Cerebellar cortex (tissue), 1 donor: ENCODE measurements at regions not wholly inside any gene's neighbourhood (a gene's known extent, or its start where the extent isn't known, plus 50 kb on each side); places are given as distances from the start of the nearest gene placed in this dataset.
"Not testable (repeated sequence)": the region's sequence is repeated elsewhere in the genome, so short reads cannot be mapped to it uniquely, and the experiment has no call there.

Source experiments
- DNase-seq: peaks from one replicate; pipeline ENCODE4 v3.0.0-alpha.2; 2015; ENCODE audit warnings: low spot score

DNA sequence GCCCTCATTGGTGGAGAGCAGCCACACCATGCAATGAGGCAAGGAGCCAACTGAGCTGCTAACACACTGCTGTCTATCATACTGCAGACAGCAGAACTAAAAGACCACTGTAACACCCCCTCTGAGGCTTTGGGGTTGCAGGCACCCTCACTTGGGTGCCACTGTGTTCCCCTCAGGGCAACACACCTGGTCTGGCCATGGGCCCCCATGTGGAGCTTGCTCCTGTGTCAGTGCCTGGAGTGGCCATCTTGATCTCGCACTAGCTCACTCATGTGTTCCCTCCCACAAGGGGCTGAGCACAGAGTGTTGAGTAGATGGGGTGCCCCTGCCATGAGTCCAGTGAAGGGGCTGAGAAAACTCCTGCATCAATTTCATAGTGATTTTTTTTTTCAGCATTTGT is 532.4 kb upstream of the FTMT start:
- no peak for DNase-seq

DNA sequence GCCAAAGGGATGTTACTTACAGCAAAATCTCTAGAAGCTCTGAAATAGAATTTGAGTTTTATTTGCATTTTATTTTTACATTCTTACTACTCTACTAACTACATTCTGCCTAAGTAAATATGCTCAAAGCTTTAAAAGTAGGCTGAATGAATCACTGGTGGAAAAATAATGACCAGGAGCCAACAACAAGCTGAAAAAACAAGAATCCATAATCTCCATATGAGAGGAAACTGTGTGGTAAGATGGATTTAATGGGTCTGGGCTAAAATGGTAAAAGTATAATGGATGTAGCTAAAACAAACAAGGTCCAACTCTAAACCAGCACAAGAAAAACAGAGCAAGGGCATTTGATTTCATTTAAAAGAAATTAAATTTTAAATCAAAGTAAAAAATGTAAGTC is 525.8 kb upstream of the FTMT start:
- DNase-seq, result no peak

DNA sequence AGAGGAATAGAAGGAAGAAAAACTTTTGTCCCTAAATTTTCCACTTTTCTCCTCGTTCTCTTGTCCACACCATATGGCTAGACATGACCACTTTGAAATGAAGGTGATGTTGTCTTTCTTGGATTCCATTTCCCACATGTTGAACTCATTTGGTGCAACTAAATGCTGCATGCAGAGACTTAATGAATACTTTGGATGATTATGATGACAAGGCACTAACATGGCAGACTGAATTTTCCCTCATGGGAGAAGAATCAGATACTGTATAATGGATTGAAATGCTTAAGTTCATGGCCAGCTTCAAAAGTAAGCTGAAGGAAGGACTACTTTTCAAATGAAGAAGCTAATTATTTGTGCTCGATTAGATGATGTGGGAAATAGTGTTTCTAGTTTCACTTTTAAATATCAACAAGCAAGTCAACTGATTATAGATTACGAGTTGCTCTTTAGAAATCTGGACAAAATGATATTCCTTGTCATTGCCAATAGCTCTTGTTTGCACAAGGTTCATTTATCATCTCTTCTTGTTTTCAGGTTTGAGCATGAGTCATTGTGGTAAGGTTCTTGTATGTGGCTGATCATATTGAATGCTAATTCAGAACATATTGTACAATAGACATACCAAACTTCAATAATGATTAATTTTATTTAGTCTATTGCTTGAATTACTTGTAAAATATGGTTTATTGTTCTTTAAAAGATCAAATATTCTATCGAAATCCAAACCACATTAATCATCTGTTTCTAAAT is 501.3 kb upstream of the FTMT start:
- no peak for DNase-seq

DNA sequence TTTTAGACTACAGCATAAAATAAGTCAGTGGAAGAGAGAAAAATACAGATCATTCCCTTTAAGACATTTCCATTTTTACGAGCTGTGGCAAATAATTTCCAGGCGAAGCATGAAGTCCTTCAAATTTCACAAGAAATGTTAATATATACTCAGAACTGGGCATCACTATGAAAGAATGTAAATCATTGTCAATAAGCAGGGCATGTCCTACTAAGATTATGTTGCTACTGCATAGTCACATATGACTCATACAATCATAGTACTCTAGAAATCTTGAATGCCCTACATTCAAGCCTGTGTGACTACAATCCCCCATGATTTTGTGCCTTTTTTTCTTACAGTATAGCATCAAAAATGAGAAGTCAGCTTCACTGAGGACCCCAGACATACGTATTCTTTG is 485.2 kb upstream of the FTMT start:
- no peak for DNase-seq

DNA sequence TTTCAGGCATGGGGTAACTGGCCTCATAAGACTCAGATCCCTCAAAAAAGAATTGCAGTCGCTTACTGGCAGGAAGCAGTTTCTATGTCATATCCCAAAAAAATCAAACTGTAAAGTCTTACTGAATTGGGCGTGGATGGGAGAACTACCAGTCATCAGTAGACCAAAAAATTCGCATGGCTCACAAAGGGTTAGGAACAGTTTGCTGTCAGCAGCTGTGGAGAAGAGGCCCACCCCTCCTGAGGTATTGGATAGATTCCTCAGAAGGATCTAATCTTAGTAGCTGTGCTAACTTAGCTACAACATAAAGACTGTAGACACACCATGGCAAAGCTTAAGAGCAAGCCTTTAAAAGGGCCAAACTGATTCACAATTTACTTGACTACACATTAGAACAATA is 478.3 kb upstream of the FTMT start:
- no peak for DNase-seq

DNA sequence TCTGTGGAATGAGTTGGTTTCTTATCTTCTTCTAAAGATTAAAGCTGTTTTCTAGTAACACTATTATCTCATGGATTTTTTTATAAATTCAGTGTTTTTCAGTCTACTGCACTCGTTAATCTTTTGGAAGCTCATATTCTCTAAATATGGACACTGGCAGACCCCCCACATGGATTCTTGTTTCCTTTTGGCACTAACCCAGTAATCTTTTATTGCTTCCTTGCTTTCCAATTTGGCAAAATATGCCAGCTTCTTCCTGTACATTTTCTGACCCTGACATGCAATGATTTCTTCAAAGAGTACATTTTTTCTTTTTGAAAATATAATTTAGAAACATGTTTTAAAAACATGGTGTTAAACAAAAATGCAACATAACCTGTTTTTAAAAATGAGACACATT is 474.2 kb upstream of the FTMT start:
- DNase-seq, result no peak

DNA sequence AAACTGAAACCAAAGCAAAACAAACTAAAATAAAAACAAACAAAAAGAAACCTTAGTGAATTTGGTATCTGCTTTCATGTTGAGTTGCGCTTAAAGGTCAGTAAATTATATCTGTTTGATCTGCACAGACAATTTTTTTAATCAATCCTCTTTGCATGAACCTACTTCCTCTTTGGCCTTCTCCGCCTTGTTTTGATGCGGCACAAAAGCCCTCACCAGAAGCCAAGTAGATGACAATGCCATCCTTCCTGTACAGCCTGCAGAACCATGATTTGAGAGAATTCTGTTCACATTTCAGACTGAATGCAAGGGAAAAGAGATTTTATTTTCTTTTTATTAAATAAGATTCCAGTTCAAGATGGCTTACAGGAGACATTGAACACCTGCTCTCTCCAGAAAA is 473.6 kb upstream of the FTMT start:
- DNase-seq, result no peak

DNA sequence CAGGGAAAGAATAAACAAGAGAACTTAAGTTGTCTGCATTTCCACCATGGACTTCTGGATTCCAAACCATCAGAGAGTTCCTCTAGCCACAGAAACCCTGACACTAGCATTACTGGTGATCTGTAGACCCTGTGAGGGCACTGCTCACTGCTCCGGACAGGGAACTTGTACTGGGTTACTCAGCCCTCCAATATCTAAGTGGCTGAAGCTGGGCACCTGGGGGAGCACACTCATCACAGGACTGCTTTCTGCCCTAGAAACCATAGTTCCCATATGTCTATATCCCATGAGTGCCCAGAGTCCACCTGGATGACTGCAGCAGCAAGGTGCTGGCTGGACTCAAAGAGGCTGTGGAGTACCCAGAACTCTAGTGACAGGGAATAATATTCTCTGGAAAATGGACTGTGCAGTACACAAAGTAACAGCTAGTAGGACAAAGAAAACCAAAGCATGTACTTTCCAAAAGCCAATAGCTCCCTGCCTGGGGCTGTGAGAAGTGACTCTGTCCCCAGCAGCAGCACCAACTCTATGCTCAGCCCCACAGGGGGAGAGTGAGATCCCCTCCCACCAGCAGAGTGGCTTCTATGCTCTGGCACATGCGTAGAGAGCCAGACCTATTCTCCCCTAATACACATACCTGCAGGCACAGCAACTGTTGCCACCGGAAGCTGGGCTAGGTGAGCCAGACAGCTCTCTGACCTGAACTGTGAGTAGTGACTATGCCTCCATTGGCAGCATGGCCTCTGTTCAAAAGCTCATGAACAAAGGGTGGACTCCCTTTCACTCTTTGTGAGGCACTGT is 472.9 kb upstream of the FTMT start:
- no peak for DNase-seq

DNA sequence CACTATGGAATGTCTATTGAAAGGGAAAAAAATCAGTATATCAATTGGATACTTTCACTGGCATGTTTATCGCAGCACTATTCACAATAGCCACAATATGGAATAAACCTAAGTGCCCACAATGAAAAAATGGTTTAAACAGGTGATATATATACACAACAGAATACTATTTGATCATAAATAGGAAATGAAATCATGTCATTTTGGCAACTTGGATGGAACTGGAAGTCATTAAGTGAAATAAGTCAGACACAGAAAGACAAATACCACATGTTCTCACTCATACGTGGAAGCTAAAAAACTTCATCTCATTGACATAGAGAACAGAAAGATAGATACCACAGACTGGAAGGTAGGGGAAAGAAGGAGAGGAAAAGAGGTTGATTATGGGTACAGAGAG is 471.6 kb upstream of the FTMT start:
- no peak for DNase-seq

DNA sequence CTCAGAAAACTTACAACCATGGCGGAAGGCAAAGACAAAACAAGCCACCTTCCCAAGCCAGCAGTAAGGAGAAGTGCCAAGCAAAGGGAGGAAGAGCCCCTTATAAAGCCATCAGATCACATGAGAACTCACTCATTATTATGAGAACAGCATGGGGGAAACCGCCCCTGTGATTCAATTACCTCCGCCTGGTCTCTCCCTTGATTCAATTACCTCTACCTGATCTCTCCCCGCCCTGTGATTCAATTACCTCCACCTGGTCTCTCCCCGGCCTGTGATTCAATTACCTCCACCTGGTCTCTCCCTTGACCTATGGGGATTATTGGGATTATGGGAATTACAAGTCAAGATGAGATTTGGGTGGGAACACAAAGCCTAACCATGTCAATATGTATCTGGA is 467.3 kb upstream of the FTMT start:
- DNase-seq, result no peak

DNA sequence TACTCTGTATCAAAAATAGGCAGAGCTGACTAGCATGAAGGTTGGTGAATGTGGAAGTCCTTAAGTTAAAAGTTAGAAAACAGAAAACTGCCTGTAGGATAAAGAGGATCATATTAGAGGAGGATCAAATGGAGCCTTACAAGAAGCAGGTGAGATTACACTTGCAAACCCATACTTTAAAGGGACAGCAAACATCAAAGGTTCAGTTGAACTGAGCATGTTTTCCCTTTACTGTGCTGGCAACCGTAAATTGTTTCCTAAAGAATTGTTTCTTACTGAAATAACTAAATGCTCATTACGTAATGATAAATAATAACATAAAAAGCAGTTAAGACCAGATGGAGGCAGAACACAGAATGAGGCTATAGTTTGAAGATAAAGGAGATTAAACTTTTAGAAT is 465.3 kb upstream of the FTMT start:
- no peak for DNase-seq

DNA sequence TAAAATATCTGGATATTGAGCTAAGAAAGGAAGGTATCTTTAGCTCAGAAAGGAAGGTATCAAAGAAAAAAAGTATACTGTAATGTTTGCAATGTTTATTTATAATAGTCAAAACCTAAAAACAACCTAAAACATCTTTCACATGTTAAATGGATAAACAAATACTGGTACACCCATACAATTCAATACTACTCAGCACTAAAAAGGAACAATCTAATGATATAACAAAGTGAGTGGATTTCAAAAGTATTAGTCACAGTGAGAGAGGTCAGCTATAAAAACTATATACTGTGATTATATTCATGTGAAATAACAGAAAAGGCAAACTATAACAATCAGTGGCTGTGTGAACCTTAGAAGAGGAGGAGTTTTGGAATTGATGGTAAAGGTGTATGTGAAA is 455.0 kb upstream of the FTMT start:
- DNase-seq, result no peak

DNA sequence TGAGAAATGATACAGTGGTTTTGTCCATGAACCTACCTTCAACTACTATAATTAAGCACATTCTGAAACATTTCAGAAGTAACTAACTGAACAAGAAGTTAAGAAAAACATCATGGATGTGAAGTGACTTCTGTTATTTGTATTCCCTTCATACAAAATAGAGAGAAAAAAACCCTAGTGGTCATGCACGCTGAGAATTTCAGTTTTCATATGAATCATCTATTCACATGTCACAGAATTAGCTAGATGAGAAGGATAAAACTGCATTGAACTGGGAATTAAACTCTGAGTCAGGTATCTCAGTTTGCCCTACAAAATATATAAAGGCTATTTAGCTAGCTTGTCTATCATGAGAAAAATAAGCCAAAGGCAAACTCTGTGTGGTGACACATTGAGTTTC is 451.8 kb upstream of the FTMT start:
- DNase-seq, result no peak

DNA sequence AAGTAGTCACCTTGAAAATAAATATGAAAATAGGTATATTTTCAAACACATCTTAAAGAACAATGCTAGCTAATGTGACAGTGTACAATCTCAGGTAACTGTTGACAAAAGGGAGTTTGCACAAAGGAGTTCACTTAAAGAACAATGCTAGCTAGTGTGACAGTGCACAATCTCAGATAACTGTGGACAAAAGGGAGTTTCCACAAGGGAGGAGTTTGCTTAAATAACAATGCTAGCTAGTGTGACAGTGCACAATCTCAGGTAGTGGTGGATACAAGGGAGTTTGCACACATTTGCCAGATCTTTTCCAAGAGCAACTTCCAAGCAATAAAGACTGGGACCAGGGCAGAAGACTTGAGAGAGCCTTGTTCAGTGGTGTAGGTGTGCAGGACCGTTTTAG is 442.9 kb upstream of the FTMT start:
- no peak for DNase-seq

DNA sequence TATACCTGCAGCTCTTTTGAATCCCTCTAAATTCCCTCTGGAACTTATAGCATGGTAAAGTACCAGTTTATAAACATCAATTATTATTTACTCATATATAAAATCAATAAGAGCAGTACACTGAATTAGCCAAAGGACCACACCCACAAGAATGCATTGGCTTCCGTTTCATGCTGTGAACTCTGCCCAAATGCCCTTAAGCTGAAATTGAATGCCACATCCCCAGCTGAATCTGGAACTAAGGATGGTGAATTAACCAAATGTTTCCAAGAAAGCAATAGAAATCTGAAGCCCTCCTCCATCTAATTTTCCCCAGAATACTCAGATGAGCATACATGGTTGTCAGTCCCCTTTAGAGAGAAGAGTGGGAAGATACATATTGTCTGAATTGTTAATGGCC is 436.4 kb upstream of the FTMT start:
- DNase-seq, result no peak

DNA sequence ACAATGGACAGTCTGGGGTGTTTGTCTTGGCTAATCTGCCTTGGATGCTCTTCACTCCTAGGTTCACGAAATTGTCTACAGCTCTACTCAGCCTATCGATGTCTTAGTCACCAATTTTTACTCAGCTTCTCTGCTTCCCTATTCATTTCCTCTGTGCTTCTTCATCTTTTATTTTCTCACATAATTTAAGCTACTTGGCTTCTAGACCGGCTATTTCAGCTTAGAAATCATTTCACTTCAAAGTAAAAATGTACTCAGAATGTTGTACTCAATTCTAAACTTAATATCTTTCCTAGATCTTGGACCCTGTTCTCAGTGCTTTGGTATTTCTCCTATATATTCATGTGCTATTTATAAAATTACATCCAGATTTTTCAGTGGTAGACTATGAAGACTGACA is 430.0 kb upstream of the FTMT start:
- no peak for DNase-seq

DNA sequence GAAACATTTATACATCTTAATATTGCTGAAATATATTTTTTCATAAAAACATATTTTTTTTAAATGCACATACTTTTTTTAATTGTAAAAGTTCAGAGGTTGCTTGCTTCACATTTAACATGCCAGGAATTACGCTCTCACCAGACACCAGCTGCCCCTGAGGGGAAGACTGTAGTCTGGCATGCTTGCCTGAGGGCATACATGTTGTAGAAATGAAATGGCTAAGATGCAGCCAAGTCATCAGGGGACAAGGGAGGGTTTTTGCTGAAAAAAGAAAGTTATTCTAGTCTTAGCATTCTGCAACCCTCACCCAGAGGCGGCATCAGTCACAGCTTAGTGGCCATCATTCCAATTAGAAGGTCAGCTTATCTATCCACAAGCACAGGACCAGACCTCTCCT is 426.7 kb upstream of the FTMT start:
- DNase-seq, result no peak

DNA sequence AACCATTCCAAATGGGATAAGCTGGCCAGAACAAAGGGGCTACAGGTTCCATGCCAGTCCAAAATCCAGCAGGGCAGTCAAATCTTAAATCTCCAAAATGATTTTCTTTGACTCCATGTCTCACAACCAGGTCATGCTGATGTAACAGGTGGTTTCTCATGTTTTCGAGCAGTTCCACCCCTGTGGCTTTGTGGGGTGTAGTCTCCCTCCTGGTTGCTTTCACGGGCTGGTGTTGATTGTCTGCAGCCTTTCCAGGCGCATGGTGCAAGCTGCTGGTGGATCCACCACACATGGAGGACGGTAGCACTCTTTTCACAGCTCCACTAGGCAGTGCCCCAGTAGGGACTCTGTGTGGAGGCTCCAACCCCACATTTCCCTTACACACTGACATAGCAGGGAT is 425.5 kb upstream of the FTMT start:
- DNase-seq, result no peak

DNA sequence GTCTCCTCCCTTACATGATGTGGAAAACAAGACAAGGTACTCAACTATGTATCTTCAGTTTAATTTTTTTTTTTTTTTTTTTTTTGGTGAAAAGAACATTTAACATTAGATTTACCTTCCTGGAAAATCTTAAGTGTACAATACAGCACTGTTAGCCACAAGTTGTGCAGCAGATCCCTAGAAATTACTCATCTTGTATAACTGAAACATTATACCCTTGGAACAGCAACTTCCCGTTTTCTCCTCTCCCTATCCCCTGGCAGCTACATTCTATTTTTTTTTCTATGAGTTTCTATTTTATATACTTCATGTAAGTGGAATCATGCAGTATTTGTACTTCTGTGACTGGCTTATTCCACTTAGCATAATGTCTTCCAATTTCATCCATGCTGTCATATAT is 421.9 kb upstream of the FTMT start:
- DNase-seq, result no peak

DNA sequence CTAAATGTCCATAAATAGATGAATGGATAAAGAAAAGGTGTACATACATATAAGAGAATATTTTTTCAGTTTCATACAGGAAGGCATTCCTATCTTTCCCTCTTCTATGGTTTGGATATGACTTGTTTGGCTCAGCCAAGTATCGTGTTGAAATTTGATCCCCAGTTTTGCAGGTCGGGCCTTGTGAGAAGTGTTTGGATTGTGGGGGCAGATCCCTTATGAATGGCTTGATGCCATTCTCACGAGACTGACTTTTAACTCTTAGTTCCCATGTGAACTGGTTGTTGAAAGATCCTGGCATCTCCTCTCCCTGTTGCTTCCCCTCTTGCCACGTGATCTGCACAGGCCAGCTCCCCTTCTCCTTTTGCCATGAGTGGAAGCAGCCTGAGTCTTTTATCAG is 421.1 kb upstream of the FTMT start:
- DNase-seq, result no peak

DNA sequence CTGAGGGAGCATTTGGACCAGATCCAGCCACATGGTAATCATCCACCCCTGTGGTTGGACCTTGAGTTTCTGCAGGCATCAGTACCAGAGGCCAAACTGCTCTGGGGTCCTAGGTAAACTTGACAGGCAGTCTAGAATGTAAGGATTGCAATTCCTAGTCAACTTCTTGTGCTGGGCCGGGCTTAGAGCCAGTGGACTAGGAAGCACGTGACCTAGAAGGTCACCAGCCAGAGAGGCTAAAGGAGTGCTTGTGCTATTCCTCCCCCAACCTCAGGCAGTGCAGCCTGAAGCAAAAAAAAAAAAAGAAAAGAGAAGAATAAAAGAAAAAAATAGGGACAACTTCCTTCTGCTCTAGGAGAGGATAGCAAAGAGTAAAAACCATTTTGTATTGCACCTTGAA is 406.2 kb upstream of the FTMT start:
- no peak for DNase-seq

DNA sequence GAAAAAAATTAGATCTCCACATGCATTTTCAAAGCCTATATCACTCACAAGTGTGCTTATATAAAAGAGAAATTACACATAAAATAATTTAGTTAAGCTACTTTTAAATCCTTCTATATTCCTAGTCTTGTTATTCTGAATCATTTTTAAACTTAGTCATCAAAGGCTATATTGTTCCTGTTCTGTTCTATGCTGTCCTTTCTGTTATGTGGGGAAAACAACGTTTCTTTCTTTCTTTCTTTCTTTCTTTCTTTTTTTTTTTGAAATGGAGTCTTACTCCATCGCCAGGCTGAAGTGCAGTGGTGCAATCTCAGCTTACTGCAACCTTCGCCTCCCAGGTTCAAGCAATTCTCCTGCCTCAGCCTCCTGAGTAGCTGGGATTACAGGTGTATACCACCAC is 389.2 kb upstream of the FTMT start:
- DNase-seq, result no peak

DNA sequence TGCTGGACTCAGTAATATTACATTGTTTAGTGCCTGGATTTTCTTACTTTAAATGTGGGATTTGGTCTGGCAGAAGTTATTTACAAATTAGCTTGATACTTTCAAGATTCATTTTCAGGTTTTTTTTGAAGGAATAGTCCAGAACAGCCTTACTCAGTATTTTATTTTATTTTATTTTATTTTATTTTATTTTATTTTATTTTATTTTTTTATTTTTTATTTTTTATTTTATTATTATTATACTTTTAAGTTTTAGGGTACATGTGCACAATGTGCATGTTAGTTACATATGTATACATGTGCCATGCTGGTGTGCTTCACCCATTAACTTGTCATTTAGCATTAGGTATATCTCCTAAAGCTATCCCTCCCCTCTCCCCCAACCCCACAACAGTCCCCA is 380.5 kb upstream of the FTMT start:
- not testable (repeated sequence) for DNase-seq

DNA sequence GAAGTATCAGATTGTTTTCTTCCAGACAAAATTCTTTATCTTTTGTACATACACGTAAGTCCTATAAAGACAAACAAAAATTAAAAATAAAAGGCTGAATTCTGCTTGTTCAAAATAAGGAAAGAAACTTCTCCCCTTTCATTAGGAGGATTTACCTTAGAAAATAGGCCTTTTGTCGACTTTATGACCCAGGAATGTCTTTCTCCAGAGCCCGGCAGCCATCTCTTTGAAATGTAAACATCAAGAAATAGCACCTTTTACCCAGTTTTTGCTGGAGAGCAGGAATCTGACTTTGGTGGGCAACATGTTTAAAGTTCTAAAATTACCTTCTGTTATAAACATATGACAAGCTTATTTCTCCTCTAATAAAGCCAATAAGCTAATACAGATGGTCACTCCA is 373.0 kb upstream of the FTMT start:
- DNase-seq, result no peak
